ENCODE measurements at regions not wholly inside any gene's neighbourhood (a gene's known extent, or its start where the extent isn't known, plus 50 kb on each side); places are given as distances from the start of the nearest gene placed in this dataset.
A peak's percentile ranks its signal among the peaks of the same experiment; 100 is the strongest.
"Not testable (repeated sequence)": the region's sequence is repeated elsewhere in the genome, so short reads cannot be mapped to it uniquely, and the experiment has no call there.

GRCh38 chr16:60771138-60771537, 1265.1 kb downstream of the CDH8 start:
- H3K27me3 Mint-ChIP-seq (ENCODE audit: low read depth): no peaks in the 10 kb centered on the region

DNA sequence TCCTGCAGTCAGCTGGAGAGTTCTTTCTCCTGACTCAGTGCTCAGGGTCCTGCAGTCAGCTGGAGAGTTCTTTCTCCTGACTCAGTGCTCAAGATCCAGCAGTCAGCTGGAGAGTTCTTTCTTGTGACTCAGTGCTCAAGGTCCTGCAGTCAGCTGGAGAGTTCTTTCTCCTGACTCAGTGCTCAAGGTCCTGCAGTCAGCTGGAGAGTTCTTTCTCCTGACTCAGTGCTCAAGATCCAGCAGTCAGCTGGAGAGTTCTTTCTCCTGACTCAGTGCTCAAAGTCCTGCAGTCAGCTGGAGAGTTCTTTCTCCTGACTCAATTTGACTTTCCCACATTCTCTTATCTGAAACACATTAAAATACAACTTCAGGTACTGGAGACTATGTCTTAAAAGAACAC, 1265.9 kb downstream of the CDH8 start:
- H3K4me1 Mint-ChIP-seq; H3K9me3 Mint-ChIP-seq; H3K27me3 Mint-ChIP-seq (ENCODE audit: low read depth); H3K4me3 Mint-ChIP-seq; H3K27ac Mint-ChIP-seq; H3K36me3 Mint-ChIP-seq (ENCODE audit: low read depth): not testable (repeated sequence)

More at GRCh38 chr16:60771138-60771537, 1265.1 kb downstream of the CDH8 start:
- TF ChIP-seq, protein P1, sequence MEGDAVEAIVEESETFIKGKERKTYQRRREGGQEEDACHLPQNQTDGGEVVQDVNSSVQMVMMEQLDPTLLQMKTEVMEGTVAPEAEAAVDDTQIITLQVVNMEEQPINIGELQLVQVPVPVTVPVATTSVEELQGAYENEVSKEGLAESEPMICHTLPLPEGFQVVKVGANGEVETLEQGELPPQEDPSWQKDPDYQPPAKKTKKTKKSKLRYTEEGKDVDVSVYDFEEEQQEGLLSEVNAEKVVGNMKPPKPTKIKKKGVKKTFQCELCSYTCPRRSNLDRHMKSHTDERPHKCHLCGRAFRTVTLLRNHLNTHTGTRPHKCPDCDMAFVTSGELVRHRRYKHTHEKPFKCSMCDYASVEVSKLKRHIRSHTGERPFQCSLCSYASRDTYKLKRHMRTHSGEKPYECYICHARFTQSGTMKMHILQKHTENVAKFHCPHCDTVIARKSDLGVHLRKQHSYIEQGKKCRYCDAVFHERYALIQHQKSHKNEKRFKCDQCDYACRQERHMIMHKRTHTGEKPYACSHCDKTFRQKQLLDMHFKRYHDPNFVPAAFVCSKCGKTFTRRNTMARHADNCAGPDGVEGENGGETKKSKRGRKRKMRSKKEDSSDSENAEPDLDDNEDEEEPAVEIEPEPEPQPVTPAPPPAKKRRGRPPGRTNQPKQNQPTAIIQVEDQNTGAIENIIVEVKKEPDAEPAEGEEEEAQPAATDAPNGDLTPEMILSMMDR (IDR thresholded peaks at IDR 0.05; ENCODE audit: unreplicated experiment in 3 of 3): no peak
- H3K4me1 Mint-ChIP-seq: no peaks in the 10 kb centered on the region
- peaks cover 10% of the 10 kb centered on the region for H3K9me3 Mint-ChIP-seq
- no peaks in the 10 kb centered on the region for H3K36me3 Mint-ChIP-seq (ENCODE audit: low read depth)
- no peak overlapping the region for H3K27ac Mint-ChIP-seq
- no peak overlapping the region for H3K4me3 Mint-ChIP-seq

GRCh38 chr16:60763869-60764268, 1272.4 kb downstream of the CDH8 start:
- Mint-ChIP-seq H3K4me3 (no peak overlapping the region), H3K36me3 (ENCODE audit: low read depth) (no peaks in the 10 kb centered on the region), H3K27me3 (ENCODE audit: low read depth) (no peaks in the 10 kb centered on the region), H3K27ac (no peak overlapping the region), H3K9me3 (peaks cover 3% of the 10 kb centered on the region), H3K4me1 (no peaks in the 10 kb centered on the region)
- TF ChIP-seq, protein P1 (IDR thresholded peaks at IDR 0.05; ENCODE audit: unreplicated experiment in 3 of 3): no peak

DNA sequence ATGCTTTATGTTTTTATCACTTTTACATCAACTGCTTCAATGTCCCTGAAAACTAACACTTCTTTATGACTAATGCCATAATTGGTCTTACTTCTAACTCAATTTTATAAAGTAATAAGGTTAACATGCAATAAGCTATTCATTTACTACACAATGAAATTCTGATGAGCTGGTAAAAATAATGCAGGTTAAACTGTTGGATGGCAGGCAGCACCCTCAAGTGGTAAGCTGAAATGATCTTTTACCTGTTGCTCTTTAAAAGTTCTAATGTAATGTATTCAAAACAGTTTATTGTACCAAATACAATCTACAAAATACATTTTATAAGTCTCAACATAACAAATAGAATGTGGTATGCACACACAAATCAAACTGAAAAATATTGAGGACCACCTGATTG, 1280.3 kb downstream of the CDH8 start:
- H3K36me3 Mint-ChIP-seq (ENCODE audit: low read depth): no peaks in the 10 kb centered on the region
- H3K9me3 Mint-ChIP-seq: no peaks in the 10 kb centered on the region
- TF ChIP-seq, protein P1 (IDR thresholded peaks at IDR 0.05; ENCODE audit: unreplicated experiment in 3 of 3): peak; percentile 25 to 37 (median 34)
- no peak overlapping the region for H3K4me3 Mint-ChIP-seq
- H3K27me3 Mint-ChIP-seq (ENCODE audit: low read depth): no peaks in the 10 kb centered on the region
- H3K4me1 Mint-ChIP-seq: no peaks in the 10 kb centered on the region
- H3K27ac Mint-ChIP-seq: no peak overlapping the region

GRCh38 chr16:60748366-60748765, 1287.9 kb downstream of the CDH8 start:
- Mint-ChIP-seq H3K4me1 (peaks cover 5% of the 10 kb centered on the region), H3K9me3 (no peaks in the 10 kb centered on the region), H3K27ac (no peak overlapping the region), H3K4me3 (no peak overlapping the region), H3K36me3 (ENCODE audit: low read depth) (no peaks in the 10 kb centered on the region), H3K27me3 (ENCODE audit: low read depth) (no peaks in the 10 kb centered on the region)
- TF ChIP-seq, protein P1 (IDR thresholded peaks at IDR 0.05; ENCODE audit: unreplicated experiment in 3 of 3): no peak

DNA sequence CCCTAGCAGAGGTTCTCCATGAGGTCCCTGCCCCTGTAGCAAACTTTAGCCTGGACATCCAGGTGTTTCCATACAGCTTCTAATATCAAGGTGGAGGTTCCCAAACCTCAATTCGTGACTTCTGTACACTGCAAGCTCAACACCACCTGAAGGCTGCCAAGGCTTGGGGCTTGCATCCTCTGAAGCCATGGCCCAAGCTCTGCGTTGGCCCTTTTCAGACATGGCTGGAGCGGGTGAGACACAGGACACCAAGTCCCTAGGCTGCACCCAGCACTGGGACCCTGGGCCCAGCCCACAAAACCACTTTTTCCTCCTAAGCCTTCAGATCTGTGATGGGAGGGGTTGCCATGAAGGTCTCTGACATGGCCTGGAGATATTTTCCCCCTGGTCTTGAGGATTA, 1292.0 kb downstream of the CDH8 start:
- Mint-ChIP-seq H3K4me3 (no peak overlapping the region), H3K36me3 (ENCODE audit: low read depth) (no peaks in the 10 kb centered on the region)

More for the DNA sequence above, 1292.0 kb downstream of the CDH8 start:
- no peaks in the 10 kb centered on the region for H3K27me3 Mint-ChIP-seq (ENCODE audit: low read depth)
- peaks cover 13% of the 10 kb centered on the region for H3K4me1 Mint-ChIP-seq
- no peak overlapping the region for H3K27ac Mint-ChIP-seq
- TF ChIP-seq, protein P1 (IDR thresholded peaks at IDR 0.05; ENCODE audit: unreplicated experiment in 3 of 3): no peak
- no peaks in the 10 kb centered on the region for H3K9me3 Mint-ChIP-seq

All from nephron (organoid).